Epithelial cell of esophagus (primary cell): ENCODE measurements at regions not wholly inside any gene's neighbourhood (a gene's known extent, or its start where the extent isn't known, plus 50 kb on each side); places are given as distances from the start of the nearest gene placed in this dataset.
"Not testable (repeated sequence)": the region's sequence is repeated elsewhere in the genome, so short reads cannot be mapped to it uniquely, and the experiment has no call there.

Source experiments
- DNase-seq: peaks from one replicate; pipeline ENCODE4 v3.0.0; 2010; ENCODE audit warnings: low read depth
- H3K4me3 ChIP-seq: 2 replicates; pipeline ENCODE4 v1.5.1; 2011; ENCODE audit warnings: mild to moderate bottlenecking, low read length, control low read depth
- CTCF ChIP-seq: IDR thresholded peaks from 2 replicates; pipeline ENCODE4 v1.5.1; 2011; ENCODE audit warnings: low read depth, mild to moderate bottlenecking, low read length, control low read depth, inconsistent platforms; ENCODE audit not compliant: insufficient read depth; ENCODE audit errors: missing control alignments

GRCh38 chrX:114210879-114211278 is 373.0 kb upstream of the HTR2C start:
- H3K4me3 ChIP-seq, result no peak overlapping the region
- TF ChIP-seq CTCF, result no peak
- no peak for DNase-seq

GRCh38 chrX:114201622-114202021 is 382.3 kb upstream of the HTR2C start:
- DNase-seq, result no peak
- TF ChIP-seq CTCF, result no peak
- H3K4me3 ChIP-seq, result no peak overlapping the region

DNA sequence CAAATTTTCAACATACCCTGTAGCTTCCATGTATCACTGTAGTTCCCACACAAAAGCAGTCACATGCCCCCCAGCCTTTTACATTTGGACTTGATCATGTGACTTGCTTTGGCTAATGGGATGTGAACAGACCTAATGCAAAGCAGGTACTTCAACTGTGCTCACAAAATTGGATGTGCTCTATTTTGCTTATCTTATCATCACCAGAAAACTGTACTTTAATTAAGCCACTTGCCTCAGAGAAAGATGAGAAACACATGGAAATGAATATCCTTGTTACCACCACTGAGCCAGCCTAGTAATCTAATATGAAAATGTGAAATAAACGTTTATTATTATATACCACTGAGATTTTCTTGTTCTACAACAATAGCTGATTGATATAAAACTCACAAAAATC is 402.7 kb upstream of the HTR2C start:
- H3K4me3 ChIP-seq, result no peak overlapping the region
- TF ChIP-seq CTCF, result no peak
- DNase-seq, result no peak

GRCh38 chrX:114178126-114178525 is 405.8 kb upstream of the HTR2C start:
- H3K4me3 ChIP-seq, result no peak overlapping the region
- DNase-seq, result no peak
- TF ChIP-seq CTCF, result no peak

DNA sequence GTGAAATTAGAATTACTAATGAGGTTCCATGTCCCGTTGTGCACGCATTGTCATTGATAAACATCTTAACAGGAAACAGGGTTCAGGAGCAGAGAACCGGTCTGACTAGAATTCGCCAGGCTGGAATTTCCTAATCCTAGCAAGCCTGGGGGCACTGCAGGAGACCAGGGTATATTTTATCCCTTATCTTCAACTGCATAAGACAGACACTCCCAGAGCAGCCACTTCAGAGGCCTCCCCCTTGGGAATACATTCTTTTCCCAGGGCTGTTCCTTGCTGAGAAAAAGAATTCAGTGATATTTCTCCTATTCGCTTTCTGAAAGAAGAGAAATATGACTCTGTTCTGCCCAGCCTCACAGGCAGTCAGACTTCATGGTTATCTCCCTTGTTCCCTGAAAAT is 416.6 kb upstream of the HTR2C start:
- H3K4me3 ChIP-seq, DNase-seq: not testable (repeated sequence)

GRCh38 chrX:114166601-114167000 is 417.3 kb upstream of the HTR2C start:
- no peak for DNase-seq
- H3K4me3 ChIP-seq, result no peak overlapping the region
- TF ChIP-seq CTCF, result no peak

DNA sequence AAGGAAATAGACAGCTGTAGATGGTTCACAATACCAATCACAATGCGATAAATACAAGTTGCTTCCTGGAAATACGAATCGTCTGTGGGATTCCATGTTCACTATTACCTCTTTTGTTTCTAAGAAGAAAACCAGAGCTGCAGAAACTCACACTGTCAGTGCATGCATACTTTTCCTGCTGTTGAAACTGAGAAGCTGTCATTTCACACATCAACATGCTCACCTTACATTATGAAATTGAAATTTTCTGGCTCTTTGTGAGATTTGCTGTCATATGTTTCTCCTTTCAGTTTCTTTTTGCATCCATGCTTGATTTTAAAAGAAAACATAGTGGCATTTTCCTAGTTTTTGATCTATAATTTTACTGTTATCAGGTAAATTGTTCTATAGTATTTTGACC is 418.3 kb upstream of the HTR2C start:
- TF ChIP-seq CTCF, result no peak
- DNase-seq, result no peak
- H3K4me3 ChIP-seq, result no peak overlapping the region
